ENCODE measurements at regions not wholly inside any gene's neighbourhood (a gene's known extent, or its start where the extent isn't known, plus 50 kb on each side); places are given as distances from the start of the nearest gene placed in this dataset.

GRCh38 chrX:39819921-39820849 lies 277.6 kb downstream of the BCOR start:
- DNase-seq = peak; percentile 29 to 35

GRCh38 chrX:39820938-39821708 lies 276.6 kb downstream of the BCOR start:
- peak; percentile 29 to 40 for DNase-seq

GRCh38 chrX:39821709-39822095 lies 276.1 kb downstream of the BCOR start:
- DNase-seq = no peak

GRCh38 chrX:39822133-39822748 lies 275.5 kb downstream of the BCOR start:
- no peak for DNase-seq

GRCh38 chrX:39823424-39823823 lies 274.3 kb downstream of the BCOR start:
- DNase-seq = no peak

DNA sequence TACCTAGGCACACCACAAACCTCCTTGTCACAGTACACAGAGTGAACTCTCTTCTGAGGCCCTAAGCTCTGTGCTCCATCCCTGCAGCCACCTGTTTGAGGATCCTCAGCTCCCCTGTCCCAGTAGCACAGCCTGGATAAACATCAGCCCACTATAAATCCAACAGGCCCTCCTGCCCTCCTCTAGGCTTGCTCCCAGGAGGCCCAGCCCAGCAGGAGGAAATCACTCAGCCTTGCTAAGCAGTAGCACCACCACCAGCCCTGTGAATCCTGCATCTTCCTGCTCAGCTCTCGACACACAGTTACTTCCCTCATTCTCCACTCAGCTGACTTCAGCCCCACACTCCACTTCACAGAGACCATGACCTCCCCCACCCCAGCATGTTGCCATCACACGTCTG lies 273.9 kb downstream of the BCOR start:
- DNase-seq = no peak

- no peak for DNase-seq
Observed at GRCh38 chrX:39826813-39827543, 270.8 kb downstream of the BCOR start.

GRCh38 chrX:39827951-39828350 lies 269.8 kb downstream of the BCOR start:
- DNase-seq = no peak

DNA sequence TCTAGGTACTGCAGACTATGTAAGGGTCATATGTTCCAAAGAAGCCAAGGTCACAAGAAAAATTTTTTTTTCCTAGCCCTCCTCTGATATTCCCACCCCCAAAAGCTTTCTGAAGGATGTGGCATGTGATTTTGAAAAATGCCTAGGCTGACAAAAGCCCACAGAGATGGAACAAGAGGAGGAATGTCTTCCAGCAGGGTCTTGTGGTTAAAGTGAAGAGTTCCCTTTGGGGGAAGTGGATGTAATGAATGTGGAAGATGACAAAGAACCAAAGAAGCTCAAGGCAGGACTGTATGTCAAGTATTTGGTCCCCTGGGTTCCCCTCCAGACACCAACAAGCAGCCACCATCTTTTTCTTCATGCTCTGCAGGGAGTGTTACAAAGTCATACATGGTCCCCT lies 268.8 kb downstream of the BCOR start:
- DNase-seq = no peak

GRCh38 chrX:39829965-39830364 lies 267.8 kb downstream of the BCOR start:
- DNase-seq = no peak

DNA sequence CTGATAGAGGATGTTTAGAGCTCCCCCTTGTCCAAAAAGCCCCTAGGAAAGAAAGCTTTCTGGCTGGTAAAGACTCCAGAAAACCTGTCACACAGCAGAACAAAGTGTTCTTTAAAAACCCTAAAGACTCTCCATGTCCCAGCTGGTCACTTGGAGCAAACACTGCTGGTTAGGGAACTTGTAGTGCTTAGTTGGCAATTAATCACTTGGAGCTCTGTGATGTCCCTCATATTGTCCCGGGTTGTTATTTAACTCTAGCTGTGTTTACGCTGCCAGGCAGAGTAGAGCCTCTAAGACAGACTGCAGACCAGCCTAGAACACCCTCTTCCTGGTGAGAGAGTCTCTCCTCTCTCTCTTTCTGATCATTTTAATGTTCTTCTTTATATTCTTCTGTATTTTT lies 267.3 kb downstream of the BCOR start:
- no peak for DNase-seq

GRCh38 chrX:39832211-39832610 lies 265.5 kb downstream of the BCOR start:
- no peak for DNase-seq

GRCh38 chrX:39834600-39834999 lies 263.2 kb downstream of the BCOR start:
- DNase-seq = no peak

DNA sequence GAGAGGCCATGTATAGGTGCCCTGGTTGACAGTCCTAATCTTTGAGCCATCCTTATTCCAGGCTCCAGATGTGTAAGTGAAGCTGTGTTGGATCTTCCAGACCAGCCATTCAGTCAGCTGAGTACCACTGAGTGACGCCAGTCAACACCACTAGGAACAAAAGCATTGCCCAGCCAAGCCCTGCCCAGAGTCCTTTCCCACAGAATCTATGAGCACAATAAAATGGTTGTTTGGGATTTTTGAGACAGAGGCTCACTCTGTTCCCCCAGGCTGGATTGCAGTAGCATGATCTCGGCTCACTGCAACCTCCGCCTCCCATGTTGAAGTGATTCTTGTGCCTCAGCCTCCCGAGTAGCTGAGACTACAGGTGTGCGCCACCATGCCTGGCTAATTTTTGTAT lies 262.5 kb downstream of the BCOR start:
- DNase-seq = no peak

DNA sequence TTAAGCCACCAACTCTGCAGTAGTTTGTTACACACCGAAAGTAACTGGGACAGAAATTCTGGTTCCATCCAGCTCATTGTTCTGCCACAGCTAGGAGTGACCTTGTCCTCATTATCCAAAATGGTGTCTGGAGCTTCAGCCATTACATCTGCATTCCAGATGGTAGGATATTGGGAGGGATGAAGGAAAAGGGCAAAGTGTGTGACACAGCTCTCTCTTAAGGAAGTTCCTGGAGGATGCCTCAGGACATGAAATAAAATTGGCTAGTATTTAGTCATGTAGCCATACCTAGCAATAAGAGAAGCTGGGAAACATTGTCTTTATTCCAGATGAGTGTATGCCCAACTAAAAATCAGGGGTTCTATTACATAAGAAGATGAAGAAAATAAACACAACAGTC lies 262.0 kb downstream of the BCOR start:
- DNase-seq = no peak

GRCh38 chrX:39836802-39837420 lies 260.8 kb downstream of the BCOR start:
- DNase-seq = no peak

- DNase-seq = no peak
Observed at GRCh38 chrX:39837688-39838087, 260.1 kb downstream of the BCOR start.

GRCh38 chrX:39839371-39839770 lies 258.4 kb downstream of the BCOR start:
- no peak for DNase-seq

GRCh38 chrX:39840133-39840532 lies 257.6 kb downstream of the BCOR start:
- no peak for DNase-seq

- no peak for DNase-seq
Observed at GRCh38 chrX:39840581-39841093, 257.1 kb downstream of the BCOR start.

GRCh38 chrX:39841604-39842003 lies 256.2 kb downstream of the BCOR start:
- no peak for DNase-seq

GRCh38 chrX:39842281-39842973 lies 255.3 kb downstream of the BCOR start:
- DNase-seq = no peak

All from activated T-cell treated with anti-CD3 and anti-CD28 coated beads, Interleukin-2, amount 50 U/mL, for 48 hours (primary cell).